ENCODE measurements at regions not wholly inside any gene's neighbourhood (a gene's known extent, or its start where the extent isn't known, plus 50 kb on each side); places are given as distances from the start of the nearest gene placed in this dataset.

DNA sequence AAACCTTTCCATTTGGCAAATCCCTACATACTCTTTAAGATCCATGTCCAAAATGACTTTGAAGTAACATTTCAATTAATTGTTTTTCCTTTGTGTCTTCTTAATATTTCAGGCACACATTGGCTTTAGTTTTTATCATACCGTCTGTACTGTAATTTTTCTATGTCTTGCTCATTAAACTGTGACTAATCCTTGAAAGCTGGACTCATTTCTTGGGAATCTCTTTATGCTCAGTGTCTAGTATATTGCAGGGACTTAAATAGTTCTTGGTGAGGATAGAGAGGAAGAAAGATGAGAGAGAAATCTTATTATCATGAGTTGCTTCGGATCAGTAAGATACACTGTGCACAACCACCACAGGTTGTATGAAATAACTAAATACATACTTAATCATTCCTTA lies 448.3 kb upstream of the ST6GAL2 start:
- Histone ChIP-seq H3F3A (ENCODE audit: control insufficient read depth, insufficient read depth) (no peaks in the 10 kb centered on the region), H3K27me3 (ENCODE audit: control insufficient read depth, low read length) (no peaks in the 10 kb centered on the region), H3K4me2 (ENCODE audit: low read length) (no peak overlapping the region), H3K9me2 (replicated peaks; ENCODE audit: control insufficient read depth, low read length) (no peaks in the 10 kb centered on the region), H3K36me3 (ENCODE audit: control insufficient read depth, low read length) (no peaks in the 10 kb centered on the region), H3K4me3 (ENCODE audit: low read length) (no peak overlapping the region), H3K4me1 (ENCODE audit: control insufficient read depth, low read length) (no peaks in the 10 kb centered on the region), H3K9me3 (ENCODE audit: control insufficient read depth, insufficient read depth, low read length) (no peaks in the 10 kb centered on the region; the same call in 1 of the 2 replicates), H3K27ac (ENCODE audit: low read depth, low read length) (no peak overlapping the region), H3K79me2 (ENCODE audit: control insufficient read depth, low read length) (no peaks in the 10 kb centered on the region), H4K20me1 (ENCODE audit: control insufficient read depth, insufficient read depth, low read depth, low read length) (no peaks in the 10 kb centered on the region)
- TF ChIP-seq EZH2phosphoT487 (IDR thresholded peaks at IDR 0.05; ENCODE audit: borderline replicate concordance, low read length): no peak
- no peak for TF ChIP-seq CTCF (IDR thresholded peaks at IDR 0.05; ENCODE audit: low read depth, low read length, poor library complexity, severe bottlenecking)

GRCh38 chr2:107336526-107336925 lies 450.6 kb upstream of the ST6GAL2 start:
- Histone ChIP-seq H3K4me3 (ENCODE audit: low read length) (no peak overlapping the region), H3F3A (ENCODE audit: control insufficient read depth, insufficient read depth) (no peaks in the 10 kb centered on the region), H3K4me2 (ENCODE audit: low read length) (no peak overlapping the region), H3K27ac (ENCODE audit: low read depth, low read length) (no peak overlapping the region), H3K27me3 (ENCODE audit: control insufficient read depth, low read length) (no peaks in the 10 kb centered on the region), H3K9me2 (replicated peaks; ENCODE audit: control insufficient read depth, low read length) (no peaks in the 10 kb centered on the region), H3K79me2 (ENCODE audit: control insufficient read depth, low read length) (no peaks in the 10 kb centered on the region), H3K4me1 (ENCODE audit: control insufficient read depth, low read length) (no peaks in the 10 kb centered on the region), H4K20me1 (ENCODE audit: control insufficient read depth, insufficient read depth, low read depth, low read length) (no peaks in the 10 kb centered on the region), H3K36me3 (ENCODE audit: control insufficient read depth, low read length) (no peaks in the 10 kb centered on the region), H3K9me3 (ENCODE audit: control insufficient read depth, insufficient read depth, low read length) (no peaks in the 10 kb centered on the region)
- no peak for TF ChIP-seq CTCF (IDR thresholded peaks at IDR 0.05; ENCODE audit: low read depth, low read length, poor library complexity, severe bottlenecking)
- TF ChIP-seq EZH2phosphoT487 (IDR thresholded peaks at IDR 0.05; ENCODE audit: borderline replicate concordance, low read length): no peak

DNA sequence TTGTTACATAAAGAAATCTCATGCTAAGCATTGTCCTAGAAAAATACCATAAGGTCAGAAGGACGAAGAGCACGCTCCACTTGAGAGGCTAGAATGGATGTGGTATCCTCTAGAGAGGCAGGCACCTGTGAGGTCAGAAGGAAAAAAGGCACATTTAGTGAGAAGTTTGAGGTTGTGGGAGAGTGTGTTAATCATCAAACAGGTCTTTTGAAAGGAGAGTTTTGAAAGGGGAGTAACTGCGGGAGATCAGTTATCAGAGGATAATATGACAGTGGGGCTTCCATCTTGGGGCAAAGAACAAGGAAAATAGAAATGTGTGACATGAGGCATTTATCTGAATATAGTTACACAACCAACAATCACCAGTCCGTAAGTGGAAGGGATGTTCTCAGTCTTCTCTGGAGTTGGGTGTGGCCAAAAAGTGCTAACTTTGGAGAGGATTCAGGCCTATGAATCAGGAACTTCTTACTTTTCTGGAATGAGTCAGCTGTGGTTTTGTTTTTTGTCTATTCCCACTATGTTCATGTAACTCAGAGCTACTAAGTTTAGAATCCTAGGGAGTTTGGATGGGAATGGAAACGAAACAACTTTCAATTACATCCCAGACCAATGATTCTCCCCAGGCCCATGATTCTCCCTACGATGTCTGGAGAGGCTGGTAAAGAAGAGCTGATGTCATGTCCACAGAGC lies 451.4 kb upstream of the ST6GAL2 start:
- Histone ChIP-seq H3K9me3 (ENCODE audit: control insufficient read depth, insufficient read depth, low read length) (no peaks in the 10 kb centered on the region), H3K9me2 (replicated peaks; ENCODE audit: control insufficient read depth, low read length) (no peaks in the 10 kb centered on the region), H3K27ac (ENCODE audit: low read depth, low read length) (no peak overlapping the region), H3K79me2 (ENCODE audit: control insufficient read depth, low read length) (no peaks in the 10 kb centered on the region), H3K4me2 (ENCODE audit: low read length) (no peak overlapping the region), H3K36me3 (ENCODE audit: control insufficient read depth, low read length) (no peaks in the 10 kb centered on the region), H4K20me1 (ENCODE audit: control insufficient read depth, insufficient read depth, low read depth, low read length) (no peaks in the 10 kb centered on the region), H3K4me1 (ENCODE audit: control insufficient read depth, low read length) (no peaks in the 10 kb centered on the region), H3K4me3 (ENCODE audit: low read length) (no peak overlapping the region), H3K27me3 (ENCODE audit: control insufficient read depth, low read length) (no peaks in the 10 kb centered on the region), H3F3A (ENCODE audit: control insufficient read depth, insufficient read depth) (no peaks in the 10 kb centered on the region)
- TF ChIP-seq CTCF (IDR thresholded peaks at IDR 0.05; ENCODE audit: low read depth, low read length, poor library complexity, severe bottlenecking) (no peak), EZH2phosphoT487 (IDR thresholded peaks at IDR 0.05; ENCODE audit: borderline replicate concordance, low read length) (no peak)
